AG04449 (cell line): ENCODE measurements at regions not wholly inside any gene's neighbourhood (a gene's known extent, or its start where the extent isn't known, plus 50 kb on each side); places are given as distances from the start of the nearest gene placed in this dataset.

Experiments
- CTCF ChIA-PET: fragments of 350-600 bp; formaldehyde crosslinking; extraction: SDS; loops from one replicate; lab custom pipeline; 2021; ENCODE audit warnings: antibody characterized with exemption; lab: Yijun Ruan, JAX
- POLR2A ChIA-PET: fragments of 400-600, 350-600 bp; formaldehyde crosslinking; extraction: SDS; loops from one replicate; lab custom pipeline; 2020; ENCODE audit warnings: antibody characterized with exemption, inconsistent platforms; lab: Yijun Ruan, JAX
- DNase-seq: peaks from one replicate; pipeline ENCODE4 v3.0.0-alpha.2; 2010; ENCODE audit warnings: low read depth, low spot score
- H3K4me3 ChIP-seq: 2 replicates; pipeline ENCODE4 v1.5.1; 2011; ENCODE audit warnings: low read depth, mild to moderate bottlenecking, control low read depth, low read length
- TF ChIP-seq, protein P1 (sequence below): IDR thresholded peaks from one replicate; pipeline ENCODE4 v1.5.1; 2011; ENCODE audit warnings: mild to moderate bottlenecking, moderate library complexity, low read length, control low read depth, inconsistent platforms; ENCODE audit not compliant: insufficient read depth; ENCODE audit errors: missing control alignments

GRCh38 chr5:143537056-143537455, 133.6 kb upstream of the NR3C1 start:
- TF ChIP-seq, protein P1, sequence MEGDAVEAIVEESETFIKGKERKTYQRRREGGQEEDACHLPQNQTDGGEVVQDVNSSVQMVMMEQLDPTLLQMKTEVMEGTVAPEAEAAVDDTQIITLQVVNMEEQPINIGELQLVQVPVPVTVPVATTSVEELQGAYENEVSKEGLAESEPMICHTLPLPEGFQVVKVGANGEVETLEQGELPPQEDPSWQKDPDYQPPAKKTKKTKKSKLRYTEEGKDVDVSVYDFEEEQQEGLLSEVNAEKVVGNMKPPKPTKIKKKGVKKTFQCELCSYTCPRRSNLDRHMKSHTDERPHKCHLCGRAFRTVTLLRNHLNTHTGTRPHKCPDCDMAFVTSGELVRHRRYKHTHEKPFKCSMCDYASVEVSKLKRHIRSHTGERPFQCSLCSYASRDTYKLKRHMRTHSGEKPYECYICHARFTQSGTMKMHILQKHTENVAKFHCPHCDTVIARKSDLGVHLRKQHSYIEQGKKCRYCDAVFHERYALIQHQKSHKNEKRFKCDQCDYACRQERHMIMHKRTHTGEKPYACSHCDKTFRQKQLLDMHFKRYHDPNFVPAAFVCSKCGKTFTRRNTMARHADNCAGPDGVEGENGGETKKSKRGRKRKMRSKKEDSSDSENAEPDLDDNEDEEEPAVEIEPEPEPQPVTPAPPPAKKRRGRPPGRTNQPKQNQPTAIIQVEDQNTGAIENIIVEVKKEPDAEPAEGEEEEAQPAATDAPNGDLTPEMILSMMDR = no peak
- CTCF ChIA-PET = interaction anchor here (1.8 kb wide), 1 partner anchor 23 kb away, joined by 4 read pairs; no protein-coding TSS in a partner anchor
- no peak for DNase-seq
- POLR2A ChIA-PET = interaction anchor here (0.7 to 0.9 kb wide), 2 partner anchors 12 to 132 kb away, joined by 4 to 5 read pairs; no protein-coding TSS in a partner anchor
- no peak overlapping the region for H3K4me3 ChIP-seq

DNA sequence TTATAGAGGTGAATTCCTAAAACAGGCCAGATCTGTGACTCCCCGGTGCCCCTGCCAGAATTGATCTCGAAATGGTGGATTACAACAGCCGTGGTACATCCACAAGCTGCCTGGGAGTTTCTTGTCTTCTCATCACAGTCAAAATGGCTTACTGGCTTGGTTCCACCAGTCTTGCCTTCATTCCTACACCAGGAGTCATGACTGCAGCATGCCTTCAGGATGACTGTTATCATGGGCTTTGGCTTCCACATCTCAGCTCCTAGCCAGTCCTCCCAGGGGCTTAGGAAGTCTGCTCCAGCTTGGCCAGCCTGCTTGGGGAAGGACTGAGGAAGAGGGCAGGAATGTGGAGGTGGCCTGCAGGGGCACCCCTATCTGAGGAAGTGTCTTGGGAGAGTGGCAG, 132.9 kb upstream of the NR3C1 start:
- TF ChIP-seq, protein P1 = no peak
- ChIA-PET POLR2A (interaction anchor here (0.6 to 1.0 kb wide), 4 partner anchors 11 to 132 kb away, joined by 3 to 5 read pairs (median 4); no protein-coding TSS in a partner anchor), CTCF (interaction anchor here (1.1 to 1.8 kb wide), 3 partner anchors 12 to 29 kb away, joined by 3 to 4 read pairs (median 3); no protein-coding TSS in a partner anchor)
- no peak overlapping the region for H3K4me3 ChIP-seq
- peak; percentile 94 for DNase-seq

DNA sequence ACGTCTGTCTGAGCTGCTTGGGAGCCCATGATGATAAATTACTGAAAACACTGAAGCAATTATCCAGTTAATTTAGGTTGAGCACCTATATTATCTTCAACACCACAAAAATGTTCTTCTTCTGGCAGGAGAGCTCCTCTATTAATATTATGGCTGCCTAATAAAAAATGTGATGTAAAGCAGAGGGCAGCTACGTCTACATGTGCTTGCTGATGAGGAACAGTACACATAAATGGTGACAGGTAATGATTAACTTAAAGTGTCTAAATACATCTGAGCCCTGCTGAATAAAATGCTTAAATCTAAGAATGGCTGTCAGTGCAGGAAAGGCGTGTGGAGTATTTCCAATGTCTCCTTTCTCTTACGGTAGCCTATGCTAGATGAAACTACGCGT, 131.3 kb upstream of the NR3C1 start:
- DNase-seq = no peak
- ChIA-PET CTCF (no interaction called here), POLR2A (no interaction called here)
- no peak overlapping the region for H3K4me3 ChIP-seq
- TF ChIP-seq, protein P1 = no peak

DNA sequence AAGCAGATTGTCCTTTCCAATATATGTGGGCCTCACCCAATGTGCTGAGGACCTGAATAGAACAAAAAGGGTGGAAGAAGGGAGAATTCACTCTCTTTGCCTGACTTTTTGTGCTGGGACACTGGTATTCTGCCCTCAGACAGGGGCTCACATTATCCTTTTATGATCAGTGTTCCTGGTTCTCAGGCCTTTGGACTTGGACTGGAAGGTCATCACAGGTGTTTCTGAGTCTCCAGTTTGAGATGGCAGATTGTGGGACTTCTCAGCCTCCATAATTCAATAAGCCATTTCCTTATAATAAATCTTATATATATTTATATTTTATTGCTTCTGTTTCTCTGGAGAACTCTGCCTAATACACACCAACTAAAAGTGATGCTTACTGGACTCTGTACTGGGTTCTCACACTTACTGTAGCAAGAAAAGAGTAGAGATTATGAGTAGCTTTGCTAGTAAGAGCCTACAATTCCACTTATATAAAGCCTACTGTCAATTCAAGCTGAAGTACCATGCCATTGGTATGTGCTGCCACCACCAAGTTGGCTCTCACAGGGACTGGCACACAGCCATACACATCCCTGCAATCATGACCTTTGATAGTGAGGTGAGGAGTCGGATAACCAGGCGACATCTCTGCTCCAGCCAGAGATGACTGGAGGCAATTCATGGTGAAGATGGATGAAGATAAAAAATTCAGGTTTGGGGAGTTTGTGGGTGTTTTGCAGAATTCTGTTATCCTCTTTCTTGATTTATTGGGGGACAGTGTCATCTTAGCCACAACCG, 130.7 kb upstream of the NR3C1 start:
- TF ChIP-seq, protein P1 = no peak
- CTCF ChIA-PET = no interaction called here
- POLR2A ChIA-PET = no interaction called here

DNA sequence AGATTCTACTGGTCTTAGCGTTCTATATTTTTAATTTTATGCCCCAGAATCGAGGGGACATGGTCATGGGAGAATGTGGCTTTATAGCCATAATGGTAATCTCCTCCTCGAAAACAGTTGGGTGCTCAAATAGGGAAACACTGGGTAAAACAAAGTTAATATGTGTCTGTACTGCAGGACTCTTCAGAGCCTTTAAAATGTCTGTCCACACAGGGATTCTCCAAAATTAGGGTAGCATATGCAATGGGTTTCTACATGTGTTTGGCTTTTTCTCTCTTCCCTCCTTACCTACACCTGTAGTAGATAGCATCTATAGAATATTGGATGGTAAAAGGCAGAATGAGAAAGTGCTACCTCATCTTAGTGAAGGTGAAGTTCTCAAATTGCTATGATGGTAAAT, 130.0 kb upstream of the NR3C1 start:
- DNase-seq = no peak
- TF ChIP-seq, protein P1 = no peak
- H3K4me3 ChIP-seq = no peak overlapping the region
- ChIA-PET POLR2A (no interaction called here), CTCF (no interaction called here)

More for the DNA sequence above, 130.7 kb upstream of the NR3C1 start:
- DNase-seq = no peak
- no peak overlapping the region for H3K4me3 ChIP-seq

- CTCF ChIA-PET = no interaction called here
- DNase-seq = no peak
- TF ChIP-seq, protein P1 = no peak
- POLR2A ChIA-PET = no interaction called here
- H3K4me3 ChIP-seq = no peak overlapping the region
These were observed 124.3 kb upstream of the NR3C1 start for GRCh38 chr5:143527808-143528207.
